ENCODE measurements at regions not wholly inside any gene's neighbourhood (a gene's known extent, or its start where the extent isn't known, plus 50 kb on each side); places are given as distances from the start of the nearest gene placed in this dataset.

GRCh38 chr11:80309301-80309700, 868.5 kb upstream of the TENM4 start:
- Histone ChIP-seq H2BK120ac (ENCODE audit: low read depth, low read length) (no peak overlapping the region), H3K4ac (ENCODE audit: low read depth, low read length) (no peak overlapping the region), H3K27me3 (ENCODE audit: control insufficient read depth, insufficient read depth, low read length) (no peaks in the 10 kb centered on the region; the same call in 1 of the 2 replicates), H3K9me1 (ENCODE audit: insufficient read depth, low read length) (no peaks in the 10 kb centered on the region), H4K91ac (ENCODE audit: insufficient read depth, low read depth, low read length) (no peak overlapping the region), H2AK9ac (replicated peaks; ENCODE audit: low read depth, low read length, poor library complexity) (no peak overlapping the region), H3K9me3 (ENCODE audit: control insufficient read depth, insufficient read depth, low read length) (no peaks in the 10 kb centered on the region), H3K36me3 (ENCODE audit: control insufficient read depth, insufficient read depth, low read length) (no peaks in the 10 kb centered on the region), H2BK5ac (ENCODE audit: low read depth, low read length, poor library complexity, severe bottlenecking) (no peak overlapping the region), H2AK5ac (ENCODE audit: low read depth, low read length) (no peak overlapping the region), H3K4me2 (ENCODE audit: low read depth, low read length) (no peak overlapping the region), H2AFZ (replicated peaks; ENCODE audit: low read length, poor library complexity) (no peak overlapping the region), H2BK20ac (ENCODE audit: low read depth, low read length) (no peak overlapping the region), H3K4me3 (ENCODE audit: insufficient read depth, low read depth, low read length) (no peak overlapping the region), H4K20me1 (ENCODE audit: insufficient read depth, low read length) (no peaks in the 10 kb centered on the region), H3K23ac (ENCODE audit: low read depth, low read length) (no peak overlapping the region), H3K14ac (replicated peaks; ENCODE audit: low read depth, low read length) (no peak overlapping the region), H3K18ac (ENCODE audit: low read depth, low read length) (no peak overlapping the region), H3K79me1 (ENCODE audit: low read depth in 1 of 2, low read length in 2 of 2) (no peaks in the 10 kb centered on the region), H4K8ac (ENCODE audit: low read depth in 2 of 2, low read length in 2 of 2) (no peak overlapping the region), H3K9ac (ENCODE audit: low read depth, low read length) (no peak overlapping the region), H3K56ac (ENCODE audit: extremely low read depth, insufficient read depth, low read length) (no peak overlapping the region), H2BK15ac (ENCODE audit: low read depth, low read length) (no peak overlapping the region), H3K27ac (ENCODE audit: insufficient read depth, low read length) (no peak overlapping the region), H4K5ac (ENCODE audit: low read depth, low read length) (no peak overlapping the region), H3K4me1 (ENCODE audit: control insufficient read depth, insufficient read depth, low read length) (no peaks in the 10 kb centered on the region)
- no peak for ATAC-seq (ENCODE audit: low read depth)
- ChIA-PET CTCF (interaction anchor here (0.6 kb wide), 1 partner anchor 72 kb away, joined by 3 read pairs; no protein-coding TSS in a partner anchor), POLR2A (ENCODE audit: unreplicated experiment) (no interaction called here)
- TF ChIP-seq FOS (IDR thresholded peaks at IDR 0.05; ENCODE audit: low read depth, low read length) (no peak), CEBPB (IDR thresholded peaks at IDR 0.05; ENCODE audit: low read depth, low read length) (no peak), MAZ (IDR thresholded peaks at IDR 0.05; ENCODE audit: borderline replicate concordance, low read depth, low read length) (no peak), BHLHE40 (IDR thresholded peaks at IDR 0.05; ENCODE audit: low read depth, low read length) (no peak), RFX5 (IDR thresholded peaks at IDR 0.05; ENCODE audit: low read depth, low read length) (no peak), ELK1 (IDR thresholded peaks at IDR 0.05; ENCODE audit: borderline replicate concordance, low read depth, low read length) (no peak), MAFK (IDR thresholded peaks at IDR 0.05; ENCODE audit: low read depth, low read length) (no peak), RCOR1 (IDR thresholded peaks at IDR 0.05; ENCODE audit: insufficient replicate concordance, low read length) (no peak), MXI1 (IDR thresholded peaks at IDR 0.05; ENCODE audit: borderline replicate concordance, low read depth, low read length) (no peak), POLR2A (IDR thresholded peaks at IDR 0.05; ENCODE audit: low read depth, low read length) (no peak), SMC3 (IDR thresholded peaks at IDR 0.05; ENCODE audit: low read depth, low read length) (no peak), NFE2L2 (IDR thresholded peaks at IDR 0.05; ENCODE audit: low read depth, low read length) (no peak)
- intact Hi-C loops (cut with micrococcal nuclease) (no loop called here), dilution Hi-C loops (cut with HindIII; ENCODE audit: low sequenced_read_pairs, unreplicated experiment) (no loop called here), in situ Hi-C loops (cut with MboI; ENCODE audit: low sequenced_read_pairs) (no loop called here)
- DNase-seq: no peak
- BruUV-seq (replicated peaks): no TSS peak
